Stimulated activated naive CD8-positive, alpha-beta T cell treated with anti-CD3 and anti-CD28 coated beads, Interleukin-15, Interleukin-2, amounts not matched to agents 100 U/mL and 50 U/mL, for 24 hours (primary cell): ENCODE measurements at regions not wholly inside any gene's neighbourhood (a gene's known extent, or its start where the extent isn't known, plus 50 kb on each side); places are given as distances from the start of the nearest gene placed in this dataset.

Source experiments
- ATAC-seq: fragments of 150-1000 bp; cut with Tn5 transposase; one replicate; pipeline ENCODE4 v1.10.0; 2021
- DNase-seq: peaks from one replicate; pipeline ENCODE4 v3.0.0; 2021

GRCh38 chr9:19597176-19597575 lies 188.4 kb downstream of the ACER2 start:
- ATAC-seq (no peak), DNase-seq (no peak)

- no peak for ATAC-seq
These were observed 186.2 kb downstream of the ACER2 start for GRCh38 chr9:19595003-19595402.

GRCh38 chr9:19587678-19588077 lies 178.9 kb downstream of the ACER2 start:
- DNase-seq (no peak), ATAC-seq (no peak)

More at GRCh38 chr9:19595003-19595402, 186.2 kb downstream of the ACER2 start:
- no peak for DNase-seq

GRCh38 chr9:19583890-19584289 lies 175.1 kb downstream of the ACER2 start:
- DNase-seq (no peak), ATAC-seq (no peak)

GRCh38 chr9:19577411-19577810 lies 168.6 kb downstream of the ACER2 start:
- DNase-seq (no peak), ATAC-seq (no peak)

- no peak for DNase-seq
- ATAC-seq, result no peak
These were observed 160.1 kb downstream of the ACER2 start for GRCh38 chr9:19568946-19569345.

GRCh38 chr9:19564396-19565061 lies 155.7 kb downstream of the ACER2 start:
- DNase-seq, result no peak
- ATAC-seq, result no peak

- ATAC-seq (no peak), DNase-seq (no peak)
These were observed 146.4 kb downstream of the ACER2 start for GRCh38 chr9:19555214-19555613.

- DNase-seq (no peak), ATAC-seq (no peak)
These were observed 145.7 kb downstream of the ACER2 start for GRCh38 chr9:19554529-19554928.

- no peak for ATAC-seq
- DNase-seq, result no peak
These were observed 144.6 kb downstream of the ACER2 start for GRCh38 chr9:19553441-19553840.

- no peak for ATAC-seq
- no peak for DNase-seq
These were observed 143.7 kb downstream of the ACER2 start for GRCh38 chr9:19552282-19553105.

GRCh38 chr9:19551124-19551929 lies 142.5 kb downstream of the ACER2 start:
- ATAC-seq (no peak), DNase-seq (no peak)

GRCh38 chr9:19550009-19550408 lies 141.2 kb downstream of the ACER2 start:
- DNase-seq (no peak), ATAC-seq (no peak)

- DNase-seq (no peak), ATAC-seq (no peak)
These were observed 124.6 kb downstream of the ACER2 start for GRCh38 chr9:19533373-19533772.

GRCh38 chr9:19527663-19528062 lies 118.9 kb downstream of the ACER2 start:
- no peak for DNase-seq
- ATAC-seq, result no peak

- DNase-seq (no peak), ATAC-seq (no peak)
These were observed 113.7 kb downstream of the ACER2 start for GRCh38 chr9:19522558-19522957.

- ATAC-seq, result no peak
These were observed 112.4 kb downstream of the ACER2 start for GRCh38 chr9:19521205-19521604.

GRCh38 chr9:19517202-19517942 lies 108.6 kb downstream of the ACER2 start:
- ATAC-seq (no peak), DNase-seq (peak; percentile 18)

More at GRCh38 chr9:19521205-19521604, 112.4 kb downstream of the ACER2 start:
- DNase-seq, result no peak

GRCh38 chr9:19516348-19516747 lies 107.5 kb downstream of the ACER2 start:
- peak; percentile 46 for ATAC-seq
- no peak for DNase-seq

GRCh38 chr9:19513671-19514275 lies 105.0 kb downstream of the ACER2 start:
- no peak for ATAC-seq
- DNase-seq, result no peak

- DNase-seq (no peak), ATAC-seq (no peak)
These were observed 103.5 kb downstream of the ACER2 start for GRCh38 chr9:19512103-19512832.
